Panc1 (cell line): ENCODE measurements at regions not wholly inside any gene's neighbourhood (a gene's known extent, or its start where the extent isn't known, plus 50 kb on each side); places are given as distances from the start of the nearest gene placed in this dataset.

ENCODE experiments used
- ATAC-seq: fragments of 200-7000 bp; cut with Tn5 transposase; 2 replicates; pipeline ENCODE4 v1.9.1; 2020; ENCODE audit warnings: mild to moderate bottlenecking, moderate library complexity
- BruUV-seq: library from RNA; stranded (reverse); fragments of 400-500 nt; replicated peaks from 2 replicates; lab custom pipeline; 2021; lab: Mats Ljungman, UMichigan
- CTCF ChIA-PET: fragments of 300-600 bp; sonication (Branson Sonifier 250); formaldehyde crosslinking; loops from one replicate; lab custom pipeline; 2022; ENCODE audit warnings: antibody characterized with exemption; lab: Charles Lee
- POLR2A ChIA-PET: fragments of 300-600 bp; sonication (Branson Sonifier 250); formaldehyde crosslinking; loops from one replicate; lab custom pipeline; 2022; ENCODE audit warnings: antibody characterized with exemption; lab: Charles Lee
- DNase-seq: peaks from one replicate; pipeline ENCODE4 v3.0.0-alpha.2; 2010; ENCODE audit warnings: low read depth, low spot score
- H3K27ac ChIP-seq: 2 replicates; pipeline ENCODE4 v1.5.1; 2011; ENCODE audit warnings: mild to moderate bottlenecking, low read length, inconsistent platforms
- H3K27me3 ChIP-seq: fragments of 200-500 bp; sonication (Bioruptor generic); 2 replicates; pipeline ENCODE4 v1.6.0; 2014; ENCODE audit warnings: low read length, inconsistent platforms; ENCODE audit not compliant: control insufficient read depth, insufficient read depth
- H3K36me3 ChIP-seq: fragments of 200-500 bp; sonication (Bioruptor generic); 2 replicates; pipeline ENCODE4 v1.5.1; 2014; ENCODE audit warnings: inconsistent platforms, mild to moderate bottlenecking, low read length, moderate library complexity; ENCODE audit not compliant: control insufficient read depth, insufficient read depth
- H3K4me1 ChIP-seq: 2 replicates; pipeline ENCODE4 v1.5.1; 2011; ENCODE audit warnings: inconsistent platforms, mild to moderate bottlenecking, low read length, moderate library complexity; ENCODE audit not compliant: control insufficient read depth, insufficient read depth
- H3K4me3 ChIP-seq, 2 experiments: 2 replicates each; pipeline ENCODE4 v1.5.1; 2011 to 2012; ENCODE audit warnings: low read depth in 2 of 2, low read length in 2 of 2, mild to moderate bottlenecking in 2 of 2, inconsistent platforms in 1 of 2, moderate library complexity in 1 of 2
- H3K9me3 ChIP-seq: fragments of 200-500 bp; sonication (Bioruptor generic); 2 replicates; pipeline ENCODE4 v1.5.1; 2014; ENCODE audit warnings: low read depth, mild to moderate bottlenecking, inconsistent platforms, low read length, moderate library complexity; ENCODE audit not compliant: control insufficient read depth, insufficient read depth
- POLR2AphosphoS5 ChIP-seq: IDR thresholded peaks from 2 replicates; pipeline ENCODE4 v1.6.1; 2012; ENCODE audit warnings: mild to moderate bottlenecking, low read depth, low read length, moderate library complexity
- SIN3A ChIP-seq: IDR thresholded peaks from 2 replicates; pipeline ENCODE4 v1.6.1; 2012; ENCODE audit warnings: low read depth, mild to moderate bottlenecking, low read length, moderate library complexity, borderline replicate concordance; ENCODE audit not compliant: insufficient read depth
- TCF7L2 ChIP-seq: IDR thresholded peaks from 2 replicates; pipeline ENCODE4 v1.6.1; 2011; ENCODE audit warnings: mild to moderate bottlenecking, low read depth, low read length, inconsistent platforms
- in situ Hi-C: cut with HindIII; loops from 2 replicates; pipeline ENCODE4 v1.10.0; 2016; ENCODE audit warnings: low sequenced_read_pairs, low pct_unique_long_range_greater_than_20kb
- intact Hi-C: fragments of 100-400 bp; cut with micrococcal nuclease; formaldehyde crosslinking; loops from one replicate; pipeline ENCODE4 v1.10.0; 2022; ENCODE audit not compliant: unreplicated experiment
- TF ChIP-seq, protein P1 (sequence below), 2 experiments: IDR thresholded peaks; 2 replicates each; pipeline ENCODE4 v1.6.1; 2011 to 2012; ENCODE audit warnings: low read depth in 2 of 2, control low read depth in 1 of 2, low read length in 1 of 2, mild to moderate bottlenecking in 1 of 2, moderate library complexity in 1 of 2; ENCODE audit not compliant: insufficient read depth in 1 of 2
- TF ChIP-seq, protein P2 (sequence below): fragments of 450-650 bp; IDR thresholded peaks from 2 replicates; pipeline ENCODE4 v1.5.1; 2017; ENCODE audit warnings: mild to moderate bottlenecking

DNA sequence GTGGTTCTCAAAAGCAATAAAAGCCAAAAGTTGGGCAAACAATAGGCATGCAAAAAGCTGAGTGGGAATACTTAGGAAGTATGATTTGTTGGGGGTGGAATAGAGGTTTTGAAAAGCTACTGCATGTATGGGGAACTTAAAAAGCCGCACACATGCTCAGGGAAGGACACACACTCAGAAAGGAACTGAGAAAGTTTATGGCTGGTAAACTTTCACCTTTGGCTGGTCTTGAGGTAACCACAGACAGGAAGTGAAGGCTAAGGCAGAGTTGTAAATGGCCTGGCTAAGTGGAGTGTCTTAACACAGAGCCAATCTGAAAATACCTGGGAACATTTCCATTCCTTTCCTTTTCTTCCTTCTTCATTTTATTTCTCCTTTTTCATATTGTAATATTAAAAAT is 134.5 kb upstream of the EXOC2 start:
- no peak overlapping the region for H3K4me3 ChIP-seq
- H3K27ac ChIP-seq: no peak overlapping the region
- no peak for DNase-seq
- H3K27me3 ChIP-seq: no peaks in the 10 kb centered on the region
- ChIA-PET CTCF (no interaction called here), POLR2A (no interaction called here)
- H3K4me1 ChIP-seq: no peaks in the 10 kb centered on the region
- H3K36me3 ChIP-seq: no peaks in the 10 kb centered on the region
- BruUV-seq: no TSS peak
- H3K9me3 ChIP-seq: no peaks in the 10 kb centered on the region; the same call in 1 of the 2 replicates
- no peak for ATAC-seq
- TF ChIP-seq, protein P1, sequence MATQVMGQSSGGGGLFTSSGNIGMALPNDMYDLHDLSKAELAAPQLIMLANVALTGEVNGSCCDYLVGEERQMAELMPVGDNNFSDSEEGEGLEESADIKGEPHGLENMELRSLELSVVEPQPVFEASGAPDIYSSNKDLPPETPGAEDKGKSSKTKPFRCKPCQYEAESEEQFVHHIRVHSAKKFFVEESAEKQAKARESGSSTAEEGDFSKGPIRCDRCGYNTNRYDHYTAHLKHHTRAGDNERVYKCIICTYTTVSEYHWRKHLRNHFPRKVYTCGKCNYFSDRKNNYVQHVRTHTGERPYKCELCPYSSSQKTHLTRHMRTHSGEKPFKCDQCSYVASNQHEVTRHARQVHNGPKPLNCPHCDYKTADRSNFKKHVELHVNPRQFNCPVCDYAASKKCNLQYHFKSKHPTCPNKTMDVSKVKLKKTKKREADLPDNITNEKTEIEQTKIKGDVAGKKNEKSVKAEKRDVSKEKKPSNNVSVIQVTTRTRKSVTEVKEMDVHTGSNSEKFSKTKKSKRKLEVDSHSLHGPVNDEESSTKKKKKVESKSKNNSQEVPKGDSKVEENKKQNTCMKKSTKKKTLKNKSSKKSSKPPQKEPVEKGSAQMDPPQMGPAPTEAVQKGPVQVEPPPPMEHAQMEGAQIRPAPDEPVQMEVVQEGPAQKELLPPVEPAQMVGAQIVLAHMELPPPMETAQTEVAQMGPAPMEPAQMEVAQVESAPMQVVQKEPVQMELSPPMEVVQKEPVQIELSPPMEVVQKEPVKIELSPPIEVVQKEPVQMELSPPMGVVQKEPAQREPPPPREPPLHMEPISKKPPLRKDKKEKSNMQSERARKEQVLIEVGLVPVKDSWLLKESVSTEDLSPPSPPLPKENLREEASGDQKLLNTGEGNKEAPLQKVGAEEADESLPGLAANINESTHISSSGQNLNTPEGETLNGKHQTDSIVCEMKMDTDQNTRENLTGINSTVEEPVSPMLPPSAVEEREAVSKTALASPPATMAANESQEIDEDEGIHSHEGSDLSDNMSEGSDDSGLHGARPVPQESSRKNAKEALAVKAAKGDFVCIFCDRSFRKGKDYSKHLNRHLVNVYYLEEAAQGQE (IDR thresholded peaks at IDR 0.05; ENCODE audit: insufficient read depth in 1 of 2, low read depth in 2 of 2, low read length in 1 of 2): no peak
- TF ChIP-seq SIN3A (no peak), TCF7L2 (no peak), POLR2AphosphoS5 (no peak)
- TF ChIP-seq, protein P2, sequence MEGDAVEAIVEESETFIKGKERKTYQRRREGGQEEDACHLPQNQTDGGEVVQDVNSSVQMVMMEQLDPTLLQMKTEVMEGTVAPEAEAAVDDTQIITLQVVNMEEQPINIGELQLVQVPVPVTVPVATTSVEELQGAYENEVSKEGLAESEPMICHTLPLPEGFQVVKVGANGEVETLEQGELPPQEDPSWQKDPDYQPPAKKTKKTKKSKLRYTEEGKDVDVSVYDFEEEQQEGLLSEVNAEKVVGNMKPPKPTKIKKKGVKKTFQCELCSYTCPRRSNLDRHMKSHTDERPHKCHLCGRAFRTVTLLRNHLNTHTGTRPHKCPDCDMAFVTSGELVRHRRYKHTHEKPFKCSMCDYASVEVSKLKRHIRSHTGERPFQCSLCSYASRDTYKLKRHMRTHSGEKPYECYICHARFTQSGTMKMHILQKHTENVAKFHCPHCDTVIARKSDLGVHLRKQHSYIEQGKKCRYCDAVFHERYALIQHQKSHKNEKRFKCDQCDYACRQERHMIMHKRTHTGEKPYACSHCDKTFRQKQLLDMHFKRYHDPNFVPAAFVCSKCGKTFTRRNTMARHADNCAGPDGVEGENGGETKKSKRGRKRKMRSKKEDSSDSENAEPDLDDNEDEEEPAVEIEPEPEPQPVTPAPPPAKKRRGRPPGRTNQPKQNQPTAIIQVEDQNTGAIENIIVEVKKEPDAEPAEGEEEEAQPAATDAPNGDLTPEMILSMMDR: no peak
- intact Hi-C loops (no loop called here), in situ Hi-C loops (no loop called here)

DNA sequence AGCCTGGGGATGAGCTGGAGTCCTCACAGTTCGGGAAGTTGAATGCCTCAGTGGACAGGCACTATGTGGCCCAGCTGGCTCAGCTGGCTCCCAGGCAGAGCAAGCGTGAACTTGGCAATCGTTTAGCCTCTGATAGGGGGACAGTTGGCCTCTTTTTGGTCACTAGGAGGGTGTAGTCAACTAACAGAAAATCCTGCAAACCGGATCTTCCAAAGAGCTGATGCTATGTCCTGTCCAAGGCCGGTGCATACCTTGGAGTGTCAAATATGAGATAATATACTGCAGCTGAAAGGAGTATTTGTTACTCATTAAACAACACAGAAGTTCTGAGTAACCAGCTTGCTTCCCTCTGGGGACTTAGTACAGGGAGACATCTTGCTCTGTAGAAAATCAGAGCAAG is 126.2 kb upstream of the EXOC2 start:
- TF ChIP-seq POLR2AphosphoS5 (no peak), TCF7L2 (no peak), SIN3A (no peak)
- TF ChIP-seq, protein P2: no peak
- TF ChIP-seq, protein P1 (IDR thresholded peaks at IDR 0.05; ENCODE audit: insufficient read depth in 1 of 2, low read depth in 2 of 2, low read length in 1 of 2): no peak
- ATAC-seq (no peak), DNase-seq (no peak)
- H3K36me3 ChIP-seq: no peaks in the 10 kb centered on the region
- no peak overlapping the region for H3K4me3 ChIP-seq
- no TSS peak for BruUV-seq
- H3K9me3 ChIP-seq: no peaks in the 10 kb centered on the region
- H3K27me3 ChIP-seq: peaks cover 8% of the 10 kb centered on the region
- no peaks in the 10 kb centered on the region for H3K4me1 ChIP-seq
- in situ Hi-C loops: no loop called here
- intact Hi-C loops: no loop called here
- CTCF ChIA-PET: interaction anchor here (0.6 kb wide), 1 partner anchor 229 kb away, joined by 3 read pairs; no protein-coding TSS in a partner anchor
- POLR2A ChIA-PET: no interaction called here
- H3K27ac ChIP-seq: no peak overlapping the region
